ENCODE measurements at regions not wholly inside any gene's neighbourhood (a gene's known extent, or its start where the extent isn't known, plus 50 kb on each side); places are given as distances from the start of the nearest gene placed in this dataset.

DNA sequence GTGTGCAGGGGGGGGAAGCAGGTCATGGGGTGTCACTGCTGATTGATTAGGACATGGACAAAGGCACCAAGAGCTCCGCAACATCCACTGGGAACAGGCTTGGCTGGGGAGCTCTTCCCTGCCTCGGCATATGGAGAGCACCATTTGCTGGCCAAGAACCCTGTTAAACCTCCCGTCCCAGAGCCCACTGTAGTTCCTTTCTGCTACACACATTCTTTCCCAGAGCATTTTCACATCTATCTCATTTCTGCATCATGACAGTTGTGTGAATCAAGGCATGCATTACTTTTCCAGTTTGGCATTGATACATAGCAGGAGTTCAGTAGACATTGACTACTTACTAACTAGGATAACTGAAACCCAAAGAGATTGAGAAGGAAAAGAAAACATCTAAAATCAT lies 333.4 kb upstream of the B3GAT1 start:
- Histone ChIP-seq H3K9me3 (ENCODE audit: low read length) (peaks cover 20% of the 10 kb centered on the region; the same call in 1 of the 2 replicates), H3K4me1 (ENCODE audit: insufficient read depth, low read length) (peaks cover 61% of the 10 kb centered on the region), H3K4me2 (ENCODE audit: low read depth, low read length) (no peak overlapping the region), H4K20me1 (ENCODE audit: insufficient read depth, low read length) (no peaks in the 10 kb centered on the region), H3K9ac (ENCODE audit: insufficient read depth, low read depth, low read length) (no peak overlapping the region), H3K36me3 (replicated peaks in 1 of 2; ENCODE audit: control insufficient read depth in 1 of 2, insufficient read depth in 2 of 2, low read length in 2 of 2) (no peaks in the 10 kb centered on the region), H3K27me3 (ENCODE audit: control insufficient read depth in 1 of 2, insufficient read depth in 2 of 2, low read length in 2 of 2) (no peaks in the 10 kb centered on the region; a peak in 1 of 5 replicates), H3K27ac (ENCODE audit: extremely low read length, insufficient read depth, low read length) (no peak overlapping the region), H2AFZ (ENCODE audit: low read length) (no peak overlapping the region), H3K79me2 (ENCODE audit: insufficient read depth, low read length) (no peaks in the 10 kb centered on the region), H3K4me3 (replicated peaks in 1 of 3; ENCODE audit: insufficient read depth in 1 of 3, low read depth in 2 of 3, low read length in 3 of 3) (no peak overlapping the region)
- FAIRE-seq (no peak), DNase-seq (ENCODE audit: low spot score) (no peak), ATAC-seq (no peak)
- no peak for TF ChIP-seq HOXA3 (CRISPR knock-in tag; IDR thresholded peaks at IDR 0.05)
- TF ChIP-seq ZNF10 (CRISPR knock-in tag; IDR thresholded peaks at IDR 0.05; ENCODE audit: borderline replicate concordance, low read depth): no peak
- no peak for TF ChIP-seq THAP11 (CRISPR knock-in tag; IDR thresholded peaks at IDR 0.05)
- no peak for TF ChIP-seq HOXA5 (CRISPR knock-in tag; IDR thresholded peaks at IDR 0.05)
- no peak for TF ChIP-seq SSRP1 (CRISPR knock-in tag; IDR thresholded peaks at IDR 0.05)
- TF ChIP-seq, protein P1, sequence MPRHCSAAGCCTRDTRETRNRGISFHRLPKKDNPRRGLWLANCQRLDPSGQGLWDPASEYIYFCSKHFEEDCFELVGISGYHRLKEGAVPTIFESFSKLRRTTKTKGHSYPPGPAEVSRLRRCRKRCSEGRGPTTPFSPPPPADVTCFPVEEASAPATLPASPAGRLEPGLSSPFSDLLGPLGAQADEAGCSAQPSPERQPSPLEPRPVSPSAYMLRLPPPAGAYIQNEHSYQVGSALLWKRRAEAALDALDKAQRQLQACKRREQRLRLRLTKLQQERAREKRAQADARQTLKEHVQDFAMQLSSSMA (CRISPR knock-in tag; IDR thresholded peaks at IDR 0.05): no peak
- TF ChIP-seq, protein P2, sequence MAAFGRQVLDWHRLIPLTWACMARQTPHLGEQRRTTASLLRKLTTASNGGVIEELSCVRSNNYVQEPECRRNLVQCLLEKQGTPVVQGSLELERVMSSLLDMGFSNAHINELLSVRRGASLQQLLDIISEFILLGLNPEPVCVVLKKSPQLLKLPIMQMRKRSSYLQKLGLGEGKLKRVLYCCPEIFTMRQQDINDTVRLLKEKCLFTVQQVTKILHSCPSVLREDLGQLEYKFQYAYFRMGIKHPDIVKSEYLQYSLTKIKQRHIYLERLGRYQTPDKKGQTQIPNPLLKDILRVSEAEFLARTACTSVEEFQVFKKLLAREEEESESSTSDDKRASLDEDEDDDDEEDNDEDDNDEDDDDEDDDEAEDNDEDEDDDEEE (CRISPR knock-in tag; IDR thresholded peaks at IDR 0.05): no peak
- TF ChIP-seq DPF2 (CRISPR knock-in tag; IDR thresholded peaks at IDR 0.05; ENCODE audit: borderline replicate concordance, low read depth): no peak
- no peak for TF ChIP-seq SALL2 (CRISPR knock-in tag; IDR thresholded peaks at IDR 0.05)
- no peak for TF ChIP-seq TBL1XR1 (IDR thresholded peaks at IDR 0.05; ENCODE audit: borderline replicate concordance, low read length, partially characterized antibody)
- TF ChIP-seq ZFP36 (IDR thresholded peaks at IDR 0.05; ENCODE audit: borderline replicate concordance, low read depth, low read length, partially characterized antibody): no peak
- no peak for TF ChIP-seq PTBP1 (IDR thresholded peaks at IDR 0.05; ENCODE audit: low read depth, low read length, poor library complexity, severe bottlenecking)
- TF ChIP-seq ATAD3A (CRISPR knock-in tag; IDR thresholded peaks at IDR 0.05): no peak
- TF ChIP-seq TOE1 (CRISPR knock-in tag; IDR thresholded peaks at IDR 0.05): no peak
- TF ChIP-seq ZNF383 (CRISPR knock-in tag; IDR thresholded peaks at IDR 0.05; ENCODE audit: borderline replicate concordance): no peak
- no peak for TF ChIP-seq PLRG1 (conservative IDR thresholded peaks at IDR 0.05)
- no peak for TF ChIP-seq SIN3A (IDR thresholded peaks at IDR 0.05; ENCODE audit: borderline replicate concordance, low read depth, low read length)
- no peak for TF ChIP-seq TCF7L2 (IDR thresholded peaks at IDR 0.05; ENCODE audit: low read depth, low read length)
- TF ChIP-seq, protein P3, sequence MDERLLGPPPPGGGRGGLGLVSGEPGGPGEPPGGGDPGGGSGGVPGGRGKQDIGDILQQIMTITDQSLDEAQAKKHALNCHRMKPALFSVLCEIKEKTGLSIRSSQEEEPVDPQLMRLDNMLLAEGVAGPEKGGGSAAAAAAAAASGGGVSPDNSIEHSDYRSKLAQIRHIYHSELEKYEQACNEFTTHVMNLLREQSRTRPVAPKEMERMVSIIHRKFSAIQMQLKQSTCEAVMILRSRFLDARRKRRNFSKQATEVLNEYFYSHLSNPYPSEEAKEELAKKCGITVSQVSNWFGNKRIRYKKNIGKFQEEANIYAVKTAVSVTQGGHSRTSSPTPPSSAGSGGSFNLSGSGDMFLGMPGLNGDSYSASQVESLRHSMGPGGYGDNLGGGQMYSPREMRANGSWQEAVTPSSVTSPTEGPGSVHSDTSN (CRISPR knock-in tag; IDR thresholded peaks at IDR 0.05): no peak
- TF ChIP-seq SMAD1 (CRISPR knock-in tag; IDR thresholded peaks at IDR 0.05; ENCODE audit: borderline replicate concordance, low read depth): no peak
- intact Hi-C loops (cut with micrococcal nuclease; ENCODE audit: unreplicated experiment): no loop called here
- WGBS (ENCODE audit: low lambda C conversion rate): 52% methylated on average over 3 of the region's 3 CpGs
- BruUV-seq (replicated peaks): no TSS peak
- CTCF ChIA-PET (ENCODE audit: low intra/inter-chr PET ratio, low total read pairs): no interaction called here
- POLR2A ChIA-PET: no interaction called here
- in situ Hi-C loops (cut with HindIII; ENCODE audit: extremely low pct_ligation_motif_present, low pct_unique_long_range_greater_than_20kb): no loop called here
